Nephron progenitor cell (in vitro differentiated cells): ENCODE measurements at regions not wholly inside any gene's neighbourhood (a gene's known extent, or its start where the extent isn't known, plus 50 kb on each side); places are given as distances from the start of the nearest gene placed in this dataset.

Experiments
- DNase-seq: peaks from one replicate; pipeline ENCODE4 v3.0.0; 2021
- H3K27ac Mint-ChIP-seq: 2 replicates; pipeline ENCODE4 v1.8.0; 2021; ENCODE audit warnings: mild to moderate bottlenecking, moderate library complexity, mixed read lengths
- H3K27me3 Mint-ChIP-seq: 2 replicates; pipeline ENCODE4 v1.8.0; 2021; ENCODE audit warnings: mild to moderate bottlenecking, low read depth, mixed read lengths; ENCODE audit not compliant: poor library complexity
- H3K36me3 Mint-ChIP-seq: 2 replicates; pipeline ENCODE4 v1.8.0; 2021; ENCODE audit warnings: low read depth, mixed read lengths
- H3K4me1 Mint-ChIP-seq: 2 replicates; pipeline ENCODE4 v1.8.0; 2021; ENCODE audit warnings: mixed read lengths
- H3K4me3 Mint-ChIP-seq: 2 replicates; pipeline ENCODE4 v1.8.0; 2021; ENCODE audit warnings: mild to moderate bottlenecking, moderate library complexity, mixed read lengths
- H3K9me3 Mint-ChIP-seq: 2 replicates; pipeline ENCODE4 v1.8.0; 2021; ENCODE audit warnings: mild to moderate bottlenecking, moderate library complexity, mixed read lengths
- TF ChIP-seq, protein P1 (sequence below): fragments of 200-600 bp; sonication (generic); IDR thresholded peaks from 2 replicates; pipeline ENCODE4 v1.5.0; 2021; ENCODE audit warnings: antibody characterized with exemption

DNA sequence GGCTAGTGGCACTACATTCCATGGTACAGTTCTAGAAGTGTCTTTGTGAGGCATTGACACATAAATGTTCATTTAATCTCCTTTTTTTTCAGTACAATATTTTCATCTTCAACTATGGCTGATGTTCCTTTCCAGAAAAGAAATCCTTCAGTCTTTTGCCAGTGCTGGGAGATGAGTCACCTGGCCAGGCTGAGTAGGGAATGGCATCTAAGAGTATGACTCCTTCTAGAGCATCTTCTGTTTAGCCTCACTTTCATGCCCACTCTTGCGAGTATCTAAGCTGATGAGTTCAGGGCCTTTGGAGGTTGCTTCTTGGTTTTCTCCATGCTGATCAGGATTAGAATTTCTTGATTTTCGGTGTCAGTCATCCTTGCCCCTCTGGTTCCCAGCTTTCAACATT, 124.4 kb downstream of the SLC28A3 start:
- TF ChIP-seq, protein P1, sequence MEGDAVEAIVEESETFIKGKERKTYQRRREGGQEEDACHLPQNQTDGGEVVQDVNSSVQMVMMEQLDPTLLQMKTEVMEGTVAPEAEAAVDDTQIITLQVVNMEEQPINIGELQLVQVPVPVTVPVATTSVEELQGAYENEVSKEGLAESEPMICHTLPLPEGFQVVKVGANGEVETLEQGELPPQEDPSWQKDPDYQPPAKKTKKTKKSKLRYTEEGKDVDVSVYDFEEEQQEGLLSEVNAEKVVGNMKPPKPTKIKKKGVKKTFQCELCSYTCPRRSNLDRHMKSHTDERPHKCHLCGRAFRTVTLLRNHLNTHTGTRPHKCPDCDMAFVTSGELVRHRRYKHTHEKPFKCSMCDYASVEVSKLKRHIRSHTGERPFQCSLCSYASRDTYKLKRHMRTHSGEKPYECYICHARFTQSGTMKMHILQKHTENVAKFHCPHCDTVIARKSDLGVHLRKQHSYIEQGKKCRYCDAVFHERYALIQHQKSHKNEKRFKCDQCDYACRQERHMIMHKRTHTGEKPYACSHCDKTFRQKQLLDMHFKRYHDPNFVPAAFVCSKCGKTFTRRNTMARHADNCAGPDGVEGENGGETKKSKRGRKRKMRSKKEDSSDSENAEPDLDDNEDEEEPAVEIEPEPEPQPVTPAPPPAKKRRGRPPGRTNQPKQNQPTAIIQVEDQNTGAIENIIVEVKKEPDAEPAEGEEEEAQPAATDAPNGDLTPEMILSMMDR, result no peak
- Mint-ChIP-seq H3K27me3 (peaks cover 12% of the 10 kb centered on the region), H3K36me3 (no peaks in the 10 kb centered on the region), H3K27ac (no peak overlapping the region), H3K4me3 (no peak overlapping the region), H3K4me1 (peaks cover 10% of the 10 kb centered on the region), H3K9me3 (peaks cover 8% of the 10 kb centered on the region)
- no peak for DNase-seq

DNA sequence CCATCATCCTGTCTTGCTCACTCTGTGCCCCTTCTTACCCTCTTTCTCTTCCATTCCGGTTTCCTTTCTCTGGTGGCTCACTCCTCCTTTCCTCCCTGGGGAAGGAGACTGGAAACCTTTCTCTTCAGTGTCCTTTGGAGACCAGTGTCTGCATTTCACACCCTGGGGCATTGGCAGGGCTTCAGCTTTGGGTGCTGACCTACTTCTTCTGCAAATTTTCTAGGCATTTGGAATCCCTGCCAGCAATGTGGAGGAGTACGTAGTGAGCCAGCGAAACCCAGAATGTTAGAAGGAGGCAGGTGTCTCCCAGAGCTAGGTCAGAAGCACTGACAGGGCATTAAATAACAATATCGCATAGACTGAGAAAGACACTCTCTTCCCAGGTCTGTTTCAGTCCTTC, 122.2 kb downstream of the SLC28A3 start:
- Mint-ChIP-seq H3K4me1 (peaks cover 10% of the 10 kb centered on the region), H3K27ac (peak overlapping the region; percentile 47), H3K36me3 (no peaks in the 10 kb centered on the region), H3K9me3 (peaks cover 20% of the 10 kb centered on the region), H3K4me3 (no peak overlapping the region), H3K27me3 (peaks cover 14% of the 10 kb centered on the region)
- TF ChIP-seq, protein P1, result no peak
- no peak for DNase-seq

DNA sequence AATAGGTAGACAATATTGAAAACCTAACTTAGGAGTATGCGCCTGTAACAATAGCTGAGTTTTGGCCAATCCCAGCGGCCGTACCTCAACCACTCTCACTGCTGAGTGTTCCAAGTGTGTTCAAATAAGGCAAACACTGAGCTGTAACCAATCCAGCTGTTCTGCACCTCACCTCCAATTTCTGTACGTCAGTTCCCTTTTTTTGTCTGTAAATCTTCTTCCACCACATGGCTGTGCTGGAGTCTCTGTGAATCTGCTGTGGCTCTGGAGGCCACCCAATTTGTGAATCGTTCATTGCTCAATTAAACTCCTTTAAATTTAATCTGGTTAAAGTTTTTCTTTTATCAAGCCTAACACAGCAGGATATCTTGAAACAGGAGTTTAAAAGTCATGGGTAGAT, 116.3 kb downstream of the SLC28A3 start:
- peaks cover 12% of the 10 kb centered on the region for H3K9me3 Mint-ChIP-seq

More for the DNA sequence above, 116.3 kb downstream of the SLC28A3 start:
- Mint-ChIP-seq H3K4me1 (peaks cover 5% of the 10 kb centered on the region), H3K27me3 (peaks cover 5% of the 10 kb centered on the region), H3K4me3 (no peak overlapping the region), H3K36me3 (no peaks in the 10 kb centered on the region), H3K27ac (no peak overlapping the region)
- TF ChIP-seq, protein P1, result no peak
- no peak for DNase-seq
